ENCODE measurements at regions not wholly inside any gene's neighbourhood (a gene's known extent, or its start where the extent isn't known, plus 50 kb on each side); places are given as distances from the start of the nearest gene placed in this dataset.
"Not testable (repeated sequence)": the region's sequence is repeated elsewhere in the genome, so short reads cannot be mapped to it uniquely, and the experiment has no call there.

- DNase-seq (ENCODE audit: low spot score): no peak
These were observed 602.8 kb upstream of the EPHA5 start for GRCh38 chr4:66273110-66273509.

DNA sequence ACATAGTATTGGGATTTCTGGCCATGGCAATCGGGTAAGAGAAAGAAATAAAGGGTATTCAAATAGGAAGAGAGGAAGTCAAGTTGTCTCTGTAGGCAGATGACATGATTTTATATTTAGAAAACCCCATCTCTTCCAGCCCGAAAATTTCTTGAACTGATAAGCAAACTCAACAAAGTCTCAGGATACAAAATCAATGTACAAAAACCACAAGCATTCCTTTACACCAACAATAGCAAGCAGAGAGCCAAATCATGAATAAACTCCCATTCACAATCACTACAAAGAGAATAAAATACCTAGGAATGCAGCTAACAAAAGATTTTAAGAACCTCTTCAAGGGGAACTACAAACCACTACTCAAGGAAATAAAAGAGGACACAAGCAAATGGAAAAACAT, 600.1 kb upstream of the EPHA5 start:
- DNase-seq (ENCODE audit: low spot score): not testable (repeated sequence)

DNA sequence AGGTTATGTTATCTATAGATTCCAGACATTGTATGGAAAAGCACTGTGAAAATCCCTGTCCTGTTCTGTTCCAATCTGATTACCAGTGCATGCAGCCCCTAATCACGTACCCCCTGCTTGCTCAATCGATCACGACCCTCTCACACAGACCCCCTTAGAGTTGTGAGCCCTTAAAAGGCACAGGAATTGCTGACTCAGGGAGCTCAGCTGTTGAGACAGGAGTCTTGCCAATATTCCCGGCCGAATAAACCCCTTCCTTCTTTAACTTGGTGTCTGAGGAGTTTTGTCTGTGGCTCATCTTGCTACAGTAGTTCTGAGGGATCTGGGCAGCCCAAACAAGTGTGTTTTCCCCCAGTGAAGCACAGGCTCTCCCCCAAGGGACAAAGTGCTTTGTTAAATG, 596.3 kb upstream of the EPHA5 start:
- DNase-seq (ENCODE audit: low spot score): not testable (repeated sequence)

- no peak for DNase-seq (ENCODE audit: low spot score)
These were observed 595.7 kb upstream of the EPHA5 start for GRCh38 chr4:66266035-66266434.

DNA sequence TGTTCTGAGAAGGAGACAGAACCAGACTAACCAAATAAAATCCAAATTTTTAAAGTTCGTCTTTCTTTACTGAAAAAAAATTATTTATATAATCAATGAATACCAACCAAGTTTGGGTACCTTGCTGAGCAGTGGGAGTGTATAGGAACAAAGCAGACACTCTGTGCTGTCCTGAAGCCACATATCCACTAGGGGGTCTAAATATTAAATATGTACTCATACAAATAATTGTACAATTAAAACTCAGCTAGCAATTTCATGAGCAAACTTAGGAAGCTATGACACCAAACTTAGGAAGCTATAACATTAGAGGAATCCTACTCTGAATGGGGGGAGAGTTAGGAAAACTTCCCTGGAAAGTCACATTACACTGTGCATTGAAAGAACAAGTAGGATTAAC, 582.0 kb upstream of the EPHA5 start:
- DNase-seq (ENCODE audit: low spot score): peak; percentile 16

DNA sequence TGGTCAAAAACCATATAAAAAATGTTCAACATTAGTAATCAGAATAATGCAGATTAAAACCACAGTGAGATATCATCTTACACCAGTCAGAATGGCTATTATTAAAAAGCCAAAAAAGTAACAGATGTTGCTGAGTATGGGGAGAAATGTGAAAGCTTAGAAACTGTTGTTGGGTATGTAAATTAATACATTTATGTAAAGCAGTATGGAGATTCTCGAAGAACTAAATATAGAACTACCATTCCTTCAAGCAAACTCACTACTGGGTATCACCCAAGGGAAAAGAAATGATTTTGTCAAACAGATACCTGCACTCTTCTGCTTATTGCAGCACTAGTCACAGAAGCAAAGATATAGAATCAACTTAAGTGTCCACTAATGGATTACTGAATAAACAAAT, 576.4 kb upstream of the EPHA5 start:
- no peak for DNase-seq (ENCODE audit: low spot score)

DNA sequence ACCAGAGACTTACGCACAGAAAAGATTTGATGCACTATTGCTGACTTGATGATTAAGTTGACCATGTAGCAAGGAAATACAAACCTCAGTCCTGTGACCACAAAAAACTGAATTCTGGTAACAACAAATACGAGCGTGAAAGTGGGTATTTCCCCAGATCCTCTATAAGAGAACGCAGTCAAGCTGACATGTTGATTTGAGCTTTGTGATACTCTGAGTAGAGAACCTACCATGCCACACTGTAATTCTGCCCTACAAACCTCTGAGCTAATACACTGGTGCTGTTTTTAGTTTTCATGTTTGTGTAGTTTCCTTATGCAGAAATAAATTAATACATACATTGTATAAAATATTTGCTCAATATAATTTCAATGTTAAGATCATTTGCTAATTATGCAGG, 565.6 kb upstream of the EPHA5 start:
- DNase-seq (ENCODE audit: low spot score): no peak

DNA sequence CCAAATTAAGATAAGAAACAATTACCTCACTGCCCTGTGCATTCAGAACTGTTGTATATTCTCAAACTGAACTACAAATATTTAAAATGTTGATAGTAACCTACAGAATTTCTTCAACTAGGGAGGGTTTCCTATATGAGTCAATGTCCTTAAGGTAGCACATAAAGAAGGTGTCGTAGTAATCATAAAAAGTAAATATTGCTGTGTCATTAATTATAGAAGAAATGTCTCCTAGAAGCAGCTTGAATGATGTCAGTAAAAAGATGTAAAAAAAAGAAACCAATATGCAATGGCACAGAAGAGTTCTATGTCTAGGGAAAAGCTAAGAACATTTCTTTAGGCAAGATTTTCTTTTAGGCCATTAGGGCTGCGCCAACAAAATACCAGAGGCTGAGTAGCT, 559.6 kb upstream of the EPHA5 start:
- no peak for DNase-seq (ENCODE audit: low spot score)

DNA sequence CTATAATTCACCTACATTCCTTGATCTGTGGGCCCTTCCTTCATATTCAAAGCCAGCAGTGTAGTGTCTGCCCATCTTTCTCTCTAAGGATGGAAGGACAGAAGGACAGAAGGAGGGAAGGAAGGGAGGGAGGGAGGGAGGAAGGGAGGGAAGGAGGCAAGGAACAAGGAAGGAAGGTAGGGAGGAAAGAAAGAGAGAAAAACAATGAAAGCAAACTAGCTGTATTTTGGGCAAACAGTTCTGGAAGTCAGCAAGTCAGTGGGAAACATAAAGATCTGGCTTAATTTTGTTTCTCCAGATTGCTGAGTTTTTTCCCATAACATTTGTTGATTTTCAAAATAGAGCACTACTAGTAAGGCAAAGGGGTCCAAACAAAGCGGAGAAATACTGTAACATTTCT, 555.2 kb upstream of the EPHA5 start:
- no peak for DNase-seq (ENCODE audit: low spot score)

DNA sequence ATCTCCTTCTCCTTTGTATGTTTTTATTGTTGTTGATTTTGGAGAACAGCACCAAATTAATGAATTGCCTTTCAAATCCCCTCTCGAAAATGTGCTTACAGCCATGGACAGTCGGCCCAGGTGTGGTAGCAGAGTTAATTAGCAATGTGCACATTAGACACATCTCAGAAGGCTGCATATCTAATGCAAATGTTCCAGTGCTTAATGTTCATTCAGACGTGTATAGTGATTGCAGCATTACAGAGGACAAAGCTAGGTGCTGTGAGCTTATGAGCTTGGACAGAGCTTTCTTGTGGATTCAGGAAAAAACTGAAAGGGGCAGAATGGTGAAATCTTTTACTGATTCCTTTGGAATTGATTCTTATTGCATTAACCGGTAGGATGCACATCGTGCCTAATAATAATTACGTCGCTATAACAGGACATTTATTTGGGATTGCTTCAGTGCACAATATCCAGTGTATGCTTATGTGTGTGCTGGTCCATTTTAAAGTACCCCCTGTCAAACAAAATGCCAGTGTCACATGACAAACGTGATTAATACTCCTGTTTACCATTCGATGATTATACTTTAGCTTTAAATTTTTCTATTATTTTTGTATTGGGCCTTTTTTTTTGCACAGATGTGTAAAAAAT, 552.9 kb upstream of the EPHA5 start:
- DNase-seq (ENCODE audit: low spot score): no peak

- DNase-seq (ENCODE audit: low spot score): no peak
These were observed 549.1 kb upstream of the EPHA5 start for GRCh38 chr4:66219401-66219800.

GRCh38 chr4:66216252-66216651, 546.0 kb upstream of the EPHA5 start:
- DNase-seq (ENCODE audit: low spot score): no peak

DNA sequence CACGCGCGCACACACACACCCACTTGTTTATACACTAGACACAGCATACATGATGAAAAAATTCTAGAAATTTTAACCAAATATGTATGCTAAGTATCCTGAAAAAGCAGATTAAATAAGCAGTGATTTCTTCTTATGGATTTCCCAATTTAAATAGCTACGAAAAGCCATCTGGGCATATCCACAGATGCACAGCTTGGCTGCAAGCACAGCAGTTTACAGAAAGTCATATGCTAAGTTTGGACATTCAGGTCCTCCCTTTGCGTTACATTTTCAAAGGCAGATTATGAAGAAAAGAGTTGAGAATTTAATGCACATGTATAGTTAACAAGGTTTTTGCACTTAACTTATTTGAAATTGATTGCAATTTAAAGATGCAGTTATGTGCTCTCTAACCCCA, 542.2 kb upstream of the EPHA5 start:
- DNase-seq (ENCODE audit: low spot score): no peak

GRCh38 chr4:66204534-66205247, 534.4 kb upstream of the EPHA5 start:
- DNase-seq (ENCODE audit: low spot score): no peak

GRCh38 chr4:66202870-66203269, 532.6 kb upstream of the EPHA5 start:
- no peak for DNase-seq (ENCODE audit: low spot score)

- no peak for DNase-seq (ENCODE audit: low spot score)
These were observed 527.2 kb upstream of the EPHA5 start for GRCh38 chr4:66197451-66197850.

- DNase-seq (ENCODE audit: low spot score): no peak
These were observed 523.2 kb upstream of the EPHA5 start for GRCh38 chr4:66193487-66193886.

GRCh38 chr4:66187175-66187720, 517.0 kb upstream of the EPHA5 start:
- DNase-seq (ENCODE audit: low spot score): no peak

- DNase-seq (ENCODE audit: low spot score): no peak
These were observed 515.8 kb upstream of the EPHA5 start for GRCh38 chr4:66186095-66186494.

GRCh38 chr4:66182636-66183035, 512.3 kb upstream of the EPHA5 start:
- no peak for DNase-seq (ENCODE audit: low spot score)

GRCh38 chr4:66178906-66179305, 508.6 kb upstream of the EPHA5 start:
- DNase-seq (ENCODE audit: low spot score): no peak

DNA sequence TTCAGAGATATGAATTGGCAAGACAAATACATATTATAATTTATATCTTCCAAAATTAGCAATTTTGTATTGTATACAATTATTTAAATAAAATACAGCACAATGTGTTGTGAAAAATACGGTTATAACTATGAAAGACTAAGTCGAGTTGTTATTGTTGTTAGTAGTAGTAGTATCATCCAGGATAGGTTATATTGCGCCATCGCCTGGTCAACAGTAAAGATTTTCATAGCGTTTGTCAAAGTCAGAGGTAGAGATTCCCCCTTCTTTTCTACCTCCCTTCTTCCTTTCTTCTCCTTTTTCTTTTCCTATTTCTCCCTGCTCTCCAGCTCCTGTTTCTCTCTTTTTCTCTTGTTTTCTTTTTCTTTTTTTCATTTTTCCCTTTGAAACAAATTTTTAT, 499.1 kb upstream of the EPHA5 start:
- peak; percentile 4 for DNase-seq (ENCODE audit: low spot score)

- DNase-seq (ENCODE audit: low spot score): no peak
These were observed 494.6 kb upstream of the EPHA5 start for GRCh38 chr4:66164869-66165268.

DNA sequence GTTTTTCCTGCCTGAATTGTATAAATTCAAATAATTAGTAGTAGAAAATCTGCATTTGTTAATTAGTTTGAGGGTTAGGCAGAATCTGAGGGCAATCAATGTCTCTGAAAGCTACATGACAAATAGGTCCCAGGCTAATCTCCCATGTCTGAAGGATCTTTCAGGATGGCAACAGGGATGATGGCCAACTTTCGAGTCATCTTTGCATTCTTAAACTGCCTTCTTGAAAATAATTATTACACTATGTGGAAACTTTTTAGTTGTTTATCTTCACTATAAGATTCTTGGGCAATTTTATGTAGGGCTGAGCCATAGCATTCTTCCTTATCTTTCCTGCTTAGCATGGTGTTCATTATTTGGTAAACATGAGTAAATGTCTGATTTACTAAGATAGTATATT, 490.3 kb upstream of the EPHA5 start:
- DNase-seq (ENCODE audit: low spot score): no peak
